HG02840 (cell line): ENCODE measurements at regions not wholly inside any gene's neighbourhood (a gene's known extent, or its start where the extent isn't known, plus 50 kb on each side); places are given as distances from the start of the nearest gene placed in this dataset.

Experiments used
- ATAC-seq: cut with Tn5 transposase; IDR thresholded peaks from one replicate; pipeline ENCODE4 v1.9.1; 2021; ENCODE audit warnings: mild to moderate bottlenecking, moderate library complexity, moderate number of reproducible peaks; ENCODE audit not compliant: unreplicated experiment, low FRiP score

DNA sequence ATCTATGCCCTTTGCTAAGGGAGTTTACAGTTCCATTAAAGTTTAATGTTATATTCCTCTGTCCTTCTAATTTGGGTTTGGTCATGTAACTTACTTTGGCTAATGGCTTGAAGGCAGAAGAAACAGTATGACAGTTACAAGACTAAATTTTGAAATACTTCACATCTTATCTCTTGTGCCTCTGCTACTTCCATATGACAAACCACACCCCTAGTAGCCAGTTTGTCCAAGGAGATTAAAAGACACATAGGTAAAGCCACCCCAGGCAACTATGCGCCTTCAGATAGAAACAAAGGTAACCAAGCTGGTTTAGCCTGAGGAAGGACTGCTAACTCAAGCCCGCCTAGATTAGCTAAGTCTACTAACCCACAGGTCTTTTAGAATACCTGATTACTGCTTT lies 273.4 kb upstream of the MIR17HG start:
- ATAC-seq: no peak

DNA sequence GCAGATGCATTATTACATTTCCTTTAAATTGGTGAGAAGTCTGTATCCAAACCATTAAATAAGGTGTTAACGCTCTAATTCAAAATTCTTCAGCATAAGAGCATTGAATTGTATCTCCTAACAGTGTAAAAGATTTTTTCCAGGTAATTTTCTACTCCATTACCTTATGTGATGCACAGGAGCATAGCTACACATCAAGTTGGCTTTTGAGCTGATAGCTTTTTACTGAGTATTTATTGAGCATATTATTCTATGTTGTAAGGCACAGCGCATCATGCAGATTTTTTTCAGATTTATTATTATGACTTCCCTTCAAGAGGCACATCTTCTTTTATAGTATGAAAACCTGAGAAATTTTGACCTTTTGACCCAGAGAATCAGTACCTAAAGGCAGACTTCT lies 270.7 kb upstream of the MIR17HG start:
- ATAC-seq: no peak

DNA sequence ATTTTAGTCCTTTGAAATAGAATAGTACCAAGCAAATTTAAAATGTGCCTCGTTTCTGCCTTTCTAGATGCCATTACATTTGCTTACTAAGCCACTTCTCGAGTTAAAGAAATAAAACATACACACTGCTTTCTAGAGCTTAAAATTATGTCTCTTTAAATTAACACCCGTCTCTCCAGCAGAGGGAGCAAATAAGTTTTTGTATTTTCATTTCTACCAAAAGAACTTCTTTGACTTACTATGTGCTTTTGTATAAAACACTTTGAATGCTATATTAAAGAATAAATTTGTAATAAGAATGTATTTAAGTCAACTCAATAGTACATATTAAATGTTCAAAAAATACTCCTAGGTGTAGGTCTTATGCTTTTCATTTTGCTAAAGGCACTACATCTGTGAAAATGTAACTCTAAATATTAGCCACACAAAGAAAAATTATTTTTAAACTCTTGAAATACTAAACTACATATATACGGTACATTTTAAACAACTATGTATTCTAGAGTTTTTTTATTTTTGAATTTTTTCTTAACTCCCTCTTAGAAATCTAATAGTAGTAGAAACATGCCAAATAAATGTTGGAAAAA lies 269.3 kb upstream of the MIR17HG start:
- no peak for ATAC-seq

DNA sequence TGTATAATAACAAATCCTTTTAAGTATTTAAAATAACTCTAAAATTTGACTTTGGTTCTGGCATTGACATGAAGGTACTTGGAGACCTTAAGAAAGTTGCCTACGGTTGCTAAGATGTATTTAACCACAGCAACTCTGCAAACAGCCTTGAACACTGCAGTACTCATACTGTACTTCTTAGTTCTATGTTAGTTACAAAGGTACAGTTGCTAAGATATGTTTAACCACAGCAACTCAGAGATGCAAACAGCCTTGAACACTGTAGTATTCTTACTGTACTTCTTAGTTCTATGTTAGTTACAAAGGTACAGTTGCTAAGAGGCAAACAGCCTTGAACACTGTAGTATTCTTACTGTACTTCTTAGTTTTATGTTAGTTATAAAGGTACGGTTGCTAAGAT lies 268.3 kb upstream of the MIR17HG start:
- ATAC-seq: no peak

DNA sequence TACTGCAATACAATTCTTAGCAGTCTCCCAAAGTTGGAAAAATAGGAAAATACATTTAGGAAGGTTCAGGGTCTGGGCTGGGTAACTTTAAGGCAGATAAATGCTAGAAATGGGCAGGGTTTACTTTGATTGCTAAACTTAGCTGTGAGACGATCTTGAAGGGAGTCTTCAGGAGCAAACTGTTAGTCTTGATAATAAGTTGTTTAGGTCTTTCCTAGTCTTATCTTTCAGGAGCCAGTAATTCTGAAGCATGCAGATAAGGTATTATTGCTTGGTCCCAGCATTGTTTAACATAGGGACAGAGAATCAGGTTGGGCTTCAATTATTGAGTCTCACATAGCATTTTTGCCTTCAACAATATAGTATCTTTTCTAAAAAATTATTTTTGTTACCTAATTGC lies 262.4 kb upstream of the MIR17HG start:
- no peak for ATAC-seq

DNA sequence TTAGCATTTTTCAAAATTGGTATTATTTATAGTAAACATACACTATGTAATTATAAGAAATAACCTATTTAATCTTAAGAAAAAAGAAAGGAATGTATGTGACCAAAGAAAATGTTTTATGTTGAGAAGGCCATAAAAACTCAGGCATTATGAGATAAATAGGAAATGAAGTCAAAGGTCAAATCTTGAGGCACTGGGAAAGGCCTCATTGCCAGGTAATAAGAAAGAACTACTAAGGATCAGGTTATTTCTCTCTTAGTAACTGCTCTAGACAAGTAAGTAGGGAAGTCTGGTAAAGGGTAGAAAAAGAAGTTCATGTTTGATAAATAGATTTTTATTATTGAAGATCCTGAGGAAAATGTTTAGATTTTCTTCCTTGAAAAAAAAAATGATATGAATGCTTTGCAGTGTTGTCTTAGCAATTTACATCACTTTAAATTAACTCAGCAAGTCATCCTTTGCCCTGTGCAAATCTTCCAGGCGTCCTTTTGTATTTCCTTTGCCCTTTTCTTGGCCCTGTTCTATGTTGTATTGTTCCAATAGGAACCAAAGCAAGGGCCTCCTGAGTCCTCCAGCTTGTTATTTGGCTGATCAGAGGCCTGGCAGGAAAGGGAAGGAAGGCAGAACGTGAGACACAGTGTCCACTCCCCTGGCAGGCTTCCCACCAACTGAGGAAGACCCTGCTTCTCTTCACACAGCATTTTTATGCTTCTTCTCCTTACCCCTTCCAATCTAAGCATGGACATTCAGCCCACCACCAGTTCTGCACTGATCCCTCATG lies 260.4 kb upstream of the MIR17HG start:
- no peak for ATAC-seq

DNA sequence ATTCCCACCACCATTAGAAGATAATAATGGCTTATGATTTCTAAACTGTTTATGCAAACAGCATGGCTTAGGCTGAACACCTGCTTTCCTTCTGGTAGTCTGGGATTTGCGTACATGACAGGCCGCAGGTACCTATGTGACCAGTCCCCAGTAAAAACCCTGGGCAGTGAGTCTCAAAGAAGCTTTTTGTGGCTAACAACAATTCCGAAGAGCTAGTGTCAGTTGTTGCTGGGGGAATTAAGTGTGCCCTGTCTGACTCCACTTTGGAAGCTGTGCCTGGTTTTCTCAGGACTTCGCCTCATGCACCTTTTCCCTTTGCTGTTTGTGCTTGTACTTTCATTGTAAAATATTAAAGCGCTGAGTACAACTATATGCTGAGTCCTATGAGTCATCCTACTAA lies 250.2 kb upstream of the MIR17HG start:
- no peak for ATAC-seq

DNA sequence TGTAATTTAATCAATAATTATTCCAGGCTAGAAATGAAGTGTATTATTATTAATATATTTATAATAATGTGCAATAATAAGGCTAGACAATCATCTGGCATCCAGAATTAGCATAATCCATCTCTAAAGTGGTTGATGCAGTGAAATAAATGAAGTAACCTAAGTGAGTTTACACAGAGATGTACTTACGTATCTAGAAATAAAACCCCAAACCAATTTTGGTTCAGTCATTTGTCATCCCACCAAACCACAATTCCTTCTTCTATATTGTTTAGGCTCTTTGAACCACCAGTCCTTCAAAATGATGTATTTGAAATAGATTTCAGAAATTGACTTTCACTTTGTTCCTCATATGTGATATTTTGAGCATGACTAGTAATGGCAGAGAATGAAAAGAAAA lies 247.6 kb upstream of the MIR17HG start:
- ATAC-seq: no peak

DNA sequence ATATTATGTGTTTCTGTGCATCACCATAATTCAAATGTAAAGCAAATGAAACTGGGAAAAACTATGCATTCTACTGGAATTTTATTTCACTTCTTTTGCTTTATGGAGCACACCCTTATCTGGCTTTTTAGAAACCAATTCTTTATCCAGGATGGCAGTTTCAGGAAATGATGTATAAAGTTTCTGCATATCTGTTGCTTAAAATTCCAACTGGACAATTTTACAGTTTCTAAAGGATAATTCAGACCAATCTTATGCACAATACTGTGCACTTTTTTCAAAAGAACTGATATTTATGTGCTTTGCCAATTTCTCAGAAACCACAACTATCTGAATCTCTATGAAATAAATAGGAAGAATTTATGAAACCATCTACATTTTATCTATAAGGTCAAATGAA lies 246.5 kb upstream of the MIR17HG start:
- no peak for ATAC-seq

DNA sequence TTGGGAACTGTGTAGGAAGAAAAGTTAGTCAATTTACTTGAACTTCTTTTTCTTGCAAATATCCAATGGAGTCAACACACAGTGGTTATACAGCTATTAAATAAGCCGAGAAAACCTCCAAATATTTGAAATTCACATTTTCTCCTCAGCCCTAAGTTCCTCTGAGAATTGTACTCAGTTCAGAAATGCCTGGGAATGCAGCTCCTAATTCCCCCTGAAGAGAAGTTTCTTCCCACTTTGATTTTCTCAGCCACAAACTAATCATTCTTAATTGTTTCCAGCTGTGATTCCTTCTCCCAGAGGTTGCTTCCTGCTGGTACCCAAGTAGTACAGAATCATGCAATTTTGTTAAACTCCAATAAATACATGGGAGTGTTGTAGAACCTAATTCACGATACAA lies 246.1 kb upstream of the MIR17HG start:
- ATAC-seq: no peak

DNA sequence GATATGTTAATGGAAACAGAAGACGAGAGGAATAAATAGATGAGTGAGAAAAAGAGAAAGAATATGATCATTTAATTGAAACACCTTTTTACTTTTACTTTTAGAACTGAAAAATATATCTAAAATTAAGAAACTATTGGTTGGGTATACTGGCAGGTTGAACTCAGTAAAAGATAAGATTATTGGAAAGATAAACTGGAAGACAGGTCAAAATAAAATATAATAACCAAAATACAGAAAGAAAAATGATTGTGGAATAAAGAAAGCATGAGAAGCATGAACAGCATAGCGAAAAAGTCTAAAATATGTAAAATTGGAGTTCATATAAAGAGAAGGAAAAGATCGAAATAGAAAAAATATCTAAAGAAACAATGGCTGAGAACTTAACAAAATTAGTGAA lies 242.2 kb upstream of the MIR17HG start:
- ATAC-seq: no peak

DNA sequence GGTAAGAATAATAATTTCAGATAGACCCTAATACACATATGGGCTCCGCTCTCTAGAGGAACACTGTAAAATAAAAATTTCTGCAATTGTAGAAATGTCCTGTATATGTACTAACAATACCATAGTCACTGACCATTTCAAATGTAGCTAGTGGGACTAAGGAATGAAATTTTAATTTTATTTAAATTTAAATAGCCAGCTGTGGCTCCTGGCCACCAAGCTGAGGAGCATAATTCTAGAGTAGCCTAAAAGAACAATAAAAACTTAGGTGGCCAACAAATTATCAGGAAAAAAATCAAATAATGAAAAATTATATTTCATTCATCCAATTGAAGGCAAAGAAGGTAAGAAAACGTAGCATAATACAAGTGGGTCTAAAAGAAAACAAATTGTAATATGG lies 240.9 kb upstream of the MIR17HG start:
- no peak for ATAC-seq

DNA sequence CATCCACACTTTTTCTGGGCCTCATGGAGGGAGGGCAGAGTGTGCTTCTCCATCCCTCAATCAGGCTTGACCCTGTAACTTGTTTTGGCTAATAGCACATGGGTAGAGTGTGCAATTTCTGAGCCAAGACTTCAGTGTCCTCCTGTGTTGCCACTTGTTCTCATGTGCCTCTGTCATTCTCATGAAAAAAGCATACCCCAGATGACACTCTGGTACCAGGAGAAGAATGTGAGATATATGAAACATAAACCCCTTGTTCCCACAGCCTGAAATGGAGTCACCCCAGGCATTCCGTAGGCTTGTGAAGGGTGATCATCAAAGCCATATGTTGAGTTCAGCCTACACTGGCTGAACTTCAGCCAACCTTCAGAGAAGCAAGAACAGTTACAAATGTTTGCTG lies 239.2 kb upstream of the MIR17HG start:
- ATAC-seq: no peak

DNA sequence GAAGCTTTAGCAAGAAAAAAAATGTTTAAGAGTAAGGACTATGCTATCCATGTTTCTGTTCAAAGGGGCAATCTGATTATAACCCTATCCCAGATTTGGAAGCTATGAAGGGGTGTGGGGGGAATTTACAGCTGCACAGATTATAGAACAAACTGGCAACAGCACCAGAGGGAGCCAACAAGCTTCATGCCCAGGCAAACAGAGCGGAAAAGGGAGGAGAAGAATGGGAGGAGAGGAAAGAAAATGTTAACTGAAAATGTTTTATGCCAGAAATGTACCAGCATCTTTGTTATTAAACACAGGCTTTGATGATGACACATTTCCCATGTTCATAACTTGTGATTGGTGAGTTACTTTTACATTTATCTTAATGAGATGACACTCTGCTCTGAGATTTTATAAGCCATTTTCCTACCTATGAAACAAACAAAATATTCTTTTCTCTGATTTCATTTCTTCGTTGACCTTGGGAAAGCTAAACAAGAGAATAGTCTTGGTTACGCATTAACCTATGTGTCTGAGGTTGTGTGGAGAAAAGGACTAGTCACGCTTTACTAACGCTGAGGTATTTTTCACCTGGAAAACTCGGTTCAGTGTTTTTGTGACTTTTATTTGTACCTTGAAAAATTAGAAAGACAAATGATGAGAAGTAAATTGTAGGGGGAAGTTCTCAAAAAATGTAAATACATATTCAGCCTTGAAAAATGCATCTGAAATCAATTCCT lies 235.8 kb upstream of the MIR17HG start:
- no peak for ATAC-seq

DNA sequence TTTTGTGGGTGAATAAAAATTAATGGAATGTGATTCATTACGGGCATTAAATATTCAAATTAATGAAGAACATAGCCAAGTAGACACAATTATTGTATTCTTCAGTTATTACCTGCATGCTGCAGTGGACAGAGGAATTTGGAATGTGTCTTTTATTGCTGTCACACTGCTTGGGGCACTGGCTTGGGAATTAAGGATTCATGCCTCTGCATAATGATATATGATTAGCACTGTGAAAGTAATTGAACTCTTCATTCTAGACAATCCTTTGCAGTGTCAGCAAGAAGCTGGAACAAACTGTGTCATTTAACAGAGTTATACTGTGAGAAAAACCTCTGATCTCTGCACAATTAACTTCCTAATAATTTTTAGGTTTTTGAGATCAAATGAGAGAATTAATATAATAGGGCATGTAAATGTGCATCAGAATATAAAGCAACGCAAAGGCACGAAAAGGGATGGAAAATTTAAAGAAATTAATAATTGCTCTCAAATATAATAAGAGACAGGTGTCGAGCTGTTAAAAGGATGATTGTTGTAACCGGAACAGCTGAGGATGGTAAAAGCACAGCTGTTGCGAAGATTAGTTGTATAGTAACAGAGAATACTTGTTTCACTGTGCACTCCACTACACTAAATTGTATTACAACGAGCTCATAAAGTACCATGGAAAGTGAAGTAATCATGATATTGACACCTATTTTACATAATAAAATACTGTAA lies 235.1 kb upstream of the MIR17HG start:
- ATAC-seq: no peak

DNA sequence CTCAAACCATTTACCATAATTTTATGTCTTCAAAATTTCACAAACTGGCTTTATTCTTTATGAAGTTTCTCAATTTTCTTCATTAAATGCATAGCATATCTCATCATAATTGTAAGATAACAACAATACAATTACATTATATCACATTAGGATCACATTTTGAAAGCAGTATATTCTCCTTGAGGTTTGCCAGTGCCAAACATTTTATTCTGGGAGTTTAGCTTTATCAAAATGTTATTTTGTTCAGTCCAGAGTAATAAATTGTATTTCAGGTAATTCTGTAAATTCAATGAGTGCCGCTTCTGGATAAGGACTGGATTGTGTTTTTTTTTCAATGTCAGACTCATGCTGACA lies 234.6 kb upstream of the MIR17HG start:
- no peak for ATAC-seq

DNA sequence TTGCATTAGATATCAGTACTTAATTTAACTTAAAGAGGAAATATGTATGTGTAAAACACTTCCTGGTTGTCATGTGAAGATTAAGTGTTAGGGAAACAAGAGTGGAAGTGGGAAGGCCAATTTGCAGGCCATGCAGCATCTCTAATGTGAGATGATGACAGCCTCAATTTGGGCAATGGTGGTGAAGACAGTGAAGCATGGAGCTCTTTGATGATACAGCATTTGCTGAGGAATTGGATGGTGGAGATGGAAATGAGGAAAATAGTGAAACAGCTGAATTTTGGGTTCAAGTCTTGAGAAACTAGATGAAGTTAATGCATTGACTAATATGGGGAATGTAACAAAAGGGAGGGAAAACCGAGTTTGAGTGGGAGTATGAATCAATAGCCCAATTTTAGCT lies 231.7 kb upstream of the MIR17HG start:
- no peak for ATAC-seq

DNA sequence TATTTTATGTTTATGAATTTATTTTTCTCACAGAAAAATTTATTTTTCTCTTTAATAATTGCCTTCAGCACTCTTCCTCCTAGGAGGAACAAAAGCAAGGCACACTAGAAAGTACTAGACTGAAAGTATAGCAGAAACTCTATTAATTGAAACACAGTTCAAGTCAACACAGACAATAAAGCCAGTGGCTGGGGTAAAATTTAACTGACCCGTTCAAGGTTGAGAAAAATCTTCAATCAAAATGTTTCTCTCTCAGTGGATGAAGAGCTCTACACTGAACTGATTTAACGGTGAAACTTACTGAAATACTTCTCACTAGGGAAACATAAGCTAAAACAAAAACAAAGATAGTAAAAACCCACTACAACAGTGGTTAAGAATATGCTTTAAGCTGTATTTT lies 230.1 kb upstream of the MIR17HG start:
- no peak for ATAC-seq

DNA sequence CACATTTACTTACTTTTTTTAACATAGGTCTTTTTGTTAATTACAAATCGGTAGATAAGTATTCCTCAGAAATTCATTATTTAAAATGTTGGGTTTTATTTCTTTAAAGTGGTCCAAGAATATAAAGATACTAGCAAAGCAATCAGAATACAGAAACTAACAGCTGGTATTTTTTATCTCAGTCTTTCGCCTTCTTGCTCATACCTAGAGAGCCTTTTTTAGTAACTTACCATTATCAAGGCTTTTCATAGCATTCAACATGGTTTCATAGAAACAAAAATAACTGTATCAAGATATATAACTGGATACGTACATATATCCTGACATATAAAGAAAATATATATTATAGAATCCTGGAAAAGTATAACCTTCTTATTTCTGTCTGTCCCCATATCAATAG lies 227.8 kb upstream of the MIR17HG start:
- no peak for ATAC-seq

DNA sequence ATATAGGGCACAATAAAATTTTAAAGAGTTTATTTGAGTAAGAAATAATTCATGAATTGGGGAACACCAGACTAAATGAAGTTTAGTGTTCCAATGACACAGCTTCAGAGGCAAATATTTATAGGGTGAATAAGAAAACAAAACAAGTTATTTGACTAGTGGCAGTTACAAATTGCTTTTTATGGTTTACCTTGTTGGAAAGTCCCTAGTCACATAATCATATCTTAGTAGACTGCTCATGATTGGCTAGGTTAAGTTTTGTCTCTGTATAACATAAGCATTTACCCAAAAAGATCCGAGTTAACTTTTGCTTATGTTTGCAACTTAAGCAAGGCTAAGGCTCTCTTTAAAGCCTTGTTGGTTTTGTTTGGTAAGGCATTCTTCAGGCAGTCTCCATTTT lies 224.7 kb upstream of the MIR17HG start:
- no peak for ATAC-seq

DNA sequence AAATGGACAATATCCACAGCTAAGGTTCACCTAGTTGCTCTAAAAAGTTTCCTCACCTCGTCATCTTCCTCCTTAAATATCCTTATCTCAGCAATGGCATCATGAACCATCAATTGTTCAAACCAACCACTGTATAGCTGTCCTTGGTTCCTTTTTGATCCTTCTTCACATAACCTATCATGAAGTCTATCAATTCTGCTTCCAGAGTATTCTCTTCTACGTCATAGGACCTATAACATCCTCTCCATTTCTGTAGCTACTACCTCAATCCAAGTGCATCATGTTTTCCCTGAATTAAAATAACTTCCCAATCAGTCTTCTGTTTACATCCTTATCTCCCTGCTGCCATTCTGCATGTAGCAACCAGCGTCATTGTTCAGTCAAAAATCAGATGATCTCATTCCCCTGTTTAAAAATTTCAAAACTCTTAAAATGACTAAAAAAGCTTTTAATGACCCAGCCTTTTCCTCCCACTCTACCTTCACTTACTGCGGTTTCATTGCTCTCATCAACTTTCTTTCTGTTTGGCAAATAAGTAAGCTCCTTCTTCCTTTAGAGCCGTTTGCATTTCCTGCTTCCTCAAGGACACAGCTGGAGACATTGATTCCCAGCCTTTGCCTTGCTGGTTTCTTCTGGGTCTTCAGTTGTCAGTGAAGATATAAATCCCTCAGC lies 223.9 kb upstream of the MIR17HG start:
- no peak for ATAC-seq
